OCI-LY7 (cell line): ENCODE measurements at regions not wholly inside any gene's neighbourhood (a gene's known extent, or its start where the extent isn't known, plus 50 kb on each side); places are given as distances from the start of the nearest gene placed in this dataset.

Experiments used
- BruUV-seq: library from RNA; stranded (reverse); fragments of 400-500 nt; replicated peaks from 2 replicates; lab custom pipeline; 2021; lab: Mats Ljungman, UMichigan
- CTCF ChIA-PET: fragments of 300-600 bp; sonication (Branson Sonifier 250); formaldehyde crosslinking; loops from one replicate; lab custom pipeline; 2022; ENCODE audit warnings: antibody characterized with exemption; ENCODE audit not compliant: unreplicated experiment; lab: Charles Lee
- POLR2A ChIA-PET: fragments of 300-600 bp; sonication (Branson Sonifier 250); formaldehyde crosslinking; loops from one replicate; lab custom pipeline; 2022; ENCODE audit warnings: antibody characterized with exemption; lab: Charles Lee
- DNase-seq: peaks from one replicate; pipeline ENCODE4 v3.0.0-alpha.2; 2015; ENCODE audit warnings: low spot score
- H2AFZ ChIP-seq: fragments of 200-600 bp; sonication (generic), shearing (Covaris generic); 2 replicates; pipeline ENCODE4 v1.6.1; 2014; ENCODE audit warnings: mild to moderate bottlenecking, antibody characterized with exemption, low read length, moderate library complexity
- H3K27ac ChIP-seq: fragments of 200-600 bp; sonication (generic); 2 replicates; pipeline ENCODE4 v1.5.1; 2014; ENCODE audit warnings: mixed run types, low read depth, mild to moderate bottlenecking, moderate library complexity, low read length, inconsistent platforms; ENCODE audit not compliant: poor library complexity, severe bottlenecking
- H3K36me3 ChIP-seq: fragments of 200-600 bp; sonication (generic); 2 replicates; pipeline ENCODE4 v1.6.1; 2014; ENCODE audit warnings: mild to moderate bottlenecking, antibody characterized with exemption, low read length, moderate library complexity, mixed read lengths; ENCODE audit not compliant: insufficient read depth
- H3K4me1 ChIP-seq: fragments of 200-600 bp; sonication (generic); 2 replicates; pipeline ENCODE4 v1.5.1; 2014; ENCODE audit warnings: mild to moderate bottlenecking, low read length; ENCODE audit not compliant: insufficient read depth, poor library complexity, severe bottlenecking
- H3K4me2 ChIP-seq: fragments of 200-600 bp; sonication (generic); 2 replicates; pipeline ENCODE4 v1.6.1; 2014; ENCODE audit warnings: mild to moderate bottlenecking, low read length
- H3K4me3 ChIP-seq: fragments of 200-600 bp; sonication (generic); 2 replicates; pipeline ENCODE4 v1.5.1; 2014; ENCODE audit warnings: mild to moderate bottlenecking, low read depth, low read length; ENCODE audit not compliant: poor library complexity, severe bottlenecking
- H3K79me2 ChIP-seq: fragments of 200-600 bp; sonication (generic); 2 replicates; pipeline ENCODE4 v1.6.1; 2016; ENCODE audit warnings: low read depth, mild to moderate bottlenecking, low read length, moderate library complexity, mixed read lengths; ENCODE audit not compliant: insufficient read depth
- H3K9me2 ChIP-seq: fragments of 200-600 bp; sonication (generic); 2 replicates; pipeline ENCODE4 v1.6.1; 2016; ENCODE audit warnings: mild to moderate bottlenecking, low read length, mixed read lengths; ENCODE audit not compliant: insufficient read depth
- H3K9me3 ChIP-seq: fragments of 200-600 bp; sonication (generic); 2 replicates; pipeline ENCODE4 v1.6.1; 2014; ENCODE audit warnings: mild to moderate bottlenecking, mixed run types, low read length, mixed read lengths
- H4K20me1 ChIP-seq: fragments of 200-600 bp; sonication (generic); 2 replicates; pipeline ENCODE4 v1.6.1; 2014; ENCODE audit warnings: mild to moderate bottlenecking, antibody characterized with exemption, low read length, moderate library complexity, mixed read lengths; ENCODE audit not compliant: insufficient read depth
- EZH2phosphoT487 ChIP-seq: fragments of 200-600 bp; sonication (generic); IDR thresholded peaks from 2 replicates; pipeline ENCODE4 v1.6.1; 2018; ENCODE audit warnings: low read depth, borderline replicate concordance, mild to moderate bottlenecking, mixed run types, antibody characterized with exemption, low read length, moderate library complexity, mixed read lengths
- intact Hi-C: fragments of 100-400 bp; cut with micrococcal nuclease; formaldehyde crosslinking; loops from one replicate; pipeline ENCODE4 v1.10.0; 2022; ENCODE audit not compliant: unreplicated experiment
- TF ChIP-seq, protein P1 (sequence below): fragments of 200-600 bp; sonication (generic); conservative IDR thresholded peaks from 2 replicates; pipeline ENCODE4 v1.5.1; 2014; ENCODE audit warnings: mild to moderate bottlenecking, antibody characterized with exemption, low read length, moderate library complexity, mixed read lengths

- no peaks in the 10 kb centered on the region for H3K9me2 ChIP-seq
- ChIA-PET CTCF (no interaction called here), POLR2A (no interaction called here)
- no peak overlapping the region for H2AFZ ChIP-seq
- H3K4me3 ChIP-seq, result no peak overlapping the region
- H3K36me3 ChIP-seq, result no peaks in the 10 kb centered on the region
- intact Hi-C loops, result no loop called here
- no TSS peak for BruUV-seq
- no peaks in the 10 kb centered on the region for H3K4me1 ChIP-seq
- H4K20me1 ChIP-seq, result no peaks in the 10 kb centered on the region
- H3K79me2 ChIP-seq, result no peaks in the 10 kb centered on the region
- no peak overlapping the region for H3K4me2 ChIP-seq
- no peak for TF ChIP-seq EZH2phosphoT487
- DNase-seq, result no peak
- no peaks in the 10 kb centered on the region for H3K9me3 ChIP-seq
- H3K27ac ChIP-seq, result no peak overlapping the region
Measured at GRCh38 chr6:113539623-113540022, 317.5 kb upstream of the MARCKS start.

- Histone ChIP-seq H3K79me2 (no peaks in the 10 kb centered on the region), H3K4me2 (no peak overlapping the region), H3K27ac (no peak overlapping the region), H3K4me3 (no peak overlapping the region), H2AFZ (no peak overlapping the region), H4K20me1 (no peaks in the 10 kb centered on the region), H3K9me3 (no peaks in the 10 kb centered on the region), H3K36me3 (no peaks in the 10 kb centered on the region), H3K9me2 (no peaks in the 10 kb centered on the region), H3K4me1 (no peaks in the 10 kb centered on the region)
- POLR2A ChIA-PET, result no interaction called here
- DNase-seq, result no peak
- CTCF ChIA-PET, result no interaction called here
- TF ChIP-seq EZH2phosphoT487, result no peak
- intact Hi-C loops, result no loop called here
- no TSS peak for BruUV-seq
Measured at GRCh38 chr6:113540466-113540865, 316.7 kb upstream of the MARCKS start.

DNA sequence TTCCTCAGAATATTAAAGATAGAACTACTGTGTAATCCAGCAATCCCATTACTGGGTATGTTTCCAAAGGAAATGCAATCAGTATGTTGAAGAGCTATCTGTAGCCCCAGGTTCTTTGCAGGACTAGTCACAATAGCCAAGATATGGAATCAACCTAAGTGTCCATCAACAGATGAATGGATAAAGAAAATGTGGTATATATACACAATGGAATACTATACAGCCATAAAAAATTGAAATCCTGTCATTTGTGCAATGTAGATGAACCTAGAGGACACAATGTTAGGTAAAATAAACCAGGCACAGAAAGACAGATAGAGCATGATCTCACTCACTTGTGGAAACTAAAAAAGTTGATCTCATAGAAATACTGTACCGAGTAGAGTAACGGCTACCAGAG lies 306.0 kb upstream of the MARCKS start:
- Histone ChIP-seq H3K27ac (no peak overlapping the region), H2AFZ (no peak overlapping the region), H3K4me3 (no peak overlapping the region), H3K4me2 (no peak overlapping the region), H3K9me2 (no peaks in the 10 kb centered on the region), H4K20me1 (no peaks in the 10 kb centered on the region), H3K79me2 (no peaks in the 10 kb centered on the region), H3K36me3 (no peaks in the 10 kb centered on the region), H3K9me3 (no peaks in the 10 kb centered on the region), H3K4me1 (no peaks in the 10 kb centered on the region)
- POLR2A ChIA-PET, result interaction anchor here (0.6 to 0.7 kb wide), 2 partner anchors 86 to 371 kb away, joined by 3 read pairs; no protein-coding TSS in a partner anchor
- TF ChIP-seq, protein P1, sequence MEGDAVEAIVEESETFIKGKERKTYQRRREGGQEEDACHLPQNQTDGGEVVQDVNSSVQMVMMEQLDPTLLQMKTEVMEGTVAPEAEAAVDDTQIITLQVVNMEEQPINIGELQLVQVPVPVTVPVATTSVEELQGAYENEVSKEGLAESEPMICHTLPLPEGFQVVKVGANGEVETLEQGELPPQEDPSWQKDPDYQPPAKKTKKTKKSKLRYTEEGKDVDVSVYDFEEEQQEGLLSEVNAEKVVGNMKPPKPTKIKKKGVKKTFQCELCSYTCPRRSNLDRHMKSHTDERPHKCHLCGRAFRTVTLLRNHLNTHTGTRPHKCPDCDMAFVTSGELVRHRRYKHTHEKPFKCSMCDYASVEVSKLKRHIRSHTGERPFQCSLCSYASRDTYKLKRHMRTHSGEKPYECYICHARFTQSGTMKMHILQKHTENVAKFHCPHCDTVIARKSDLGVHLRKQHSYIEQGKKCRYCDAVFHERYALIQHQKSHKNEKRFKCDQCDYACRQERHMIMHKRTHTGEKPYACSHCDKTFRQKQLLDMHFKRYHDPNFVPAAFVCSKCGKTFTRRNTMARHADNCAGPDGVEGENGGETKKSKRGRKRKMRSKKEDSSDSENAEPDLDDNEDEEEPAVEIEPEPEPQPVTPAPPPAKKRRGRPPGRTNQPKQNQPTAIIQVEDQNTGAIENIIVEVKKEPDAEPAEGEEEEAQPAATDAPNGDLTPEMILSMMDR, result no peak
- no TSS peak for BruUV-seq
- no peak for DNase-seq
- intact Hi-C loops, result no loop called here
- CTCF ChIA-PET, result no interaction called here

DNA sequence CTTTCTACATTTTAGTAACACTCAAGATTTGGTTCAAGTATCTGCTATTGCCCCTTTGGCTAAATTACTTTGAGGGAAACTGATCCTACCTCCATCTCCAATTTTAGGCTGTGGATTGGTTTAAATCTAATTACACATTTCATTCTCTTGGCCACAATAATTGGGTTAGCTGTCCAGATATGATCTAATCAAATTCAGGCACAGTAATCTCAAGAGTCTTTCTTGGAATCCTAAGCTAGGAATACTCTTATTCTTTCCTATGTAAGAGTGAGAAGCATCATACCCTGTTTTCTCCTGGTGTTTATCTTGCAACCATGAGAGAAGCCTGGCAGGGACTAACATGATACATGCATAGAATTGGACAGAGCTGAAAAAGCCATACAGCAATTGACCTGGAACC lies 300.4 kb upstream of the MARCKS start:
- H3K9me3 ChIP-seq, result no peaks in the 10 kb centered on the region
- POLR2A ChIA-PET, result interaction anchor here (0.7 kb wide), 1 partner anchor 408 kb away, joined by 3 read pairs; no protein-coding TSS in a partner anchor
- H3K4me2 ChIP-seq, result no peak overlapping the region
- H4K20me1 ChIP-seq, result no peaks in the 10 kb centered on the region
- no peaks in the 10 kb centered on the region for H3K4me1 ChIP-seq
- CTCF ChIA-PET, result no interaction called here
- TF ChIP-seq, protein P1, result no peak
- TF ChIP-seq EZH2phosphoT487, result no peak
- no peak overlapping the region for H3K27ac ChIP-seq
- DNase-seq, result no peak
- H3K36me3 ChIP-seq, result no peaks in the 10 kb centered on the region
- no peaks in the 10 kb centered on the region for H3K79me2 ChIP-seq
- intact Hi-C loops, result no loop called here
- H3K4me3 ChIP-seq, result no peak overlapping the region
- H2AFZ ChIP-seq, result no peak overlapping the region
- no TSS peak for BruUV-seq
- no peaks in the 10 kb centered on the region for H3K9me2 ChIP-seq
